Renal cortex interstitium (tissue), 11 donors: ENCODE measurements at regions not wholly inside any gene's neighbourhood (a gene's known extent, or its start where the extent isn't known, plus 50 kb on each side); places are given as distances from the start of the nearest gene placed in this dataset.
A peak's percentile ranks its signal among the peaks of the same experiment; 100 is the strongest.

ENCODE experiments used
- DNase-seq, 11 donors: peaks; one replicate each; pipeline ENCODE4 v3.0.0-alpha.2; 2013; ENCODE audit warnings: low read depth in 9 of 11, low spot score in 4 of 11; ENCODE audit errors: extremely low read depth in 1 of 11

GRCh38 chr11:127675581-127675980 is 675.0 kb upstream of the KIRREL3 start:
- DNase-seq, result no peak

GRCh38 chr11:127674754-127675153 is 674.2 kb upstream of the KIRREL3 start:
- no peak for DNase-seq

- no peak for DNase-seq
These were observed 670.0 kb upstream of the KIRREL3 start for GRCh38 chr11:127670374-127671119.

- no peak for DNase-seq
These were observed 655.7 kb upstream of the KIRREL3 start for GRCh38 chr11:127656116-127656836.

- no peak for DNase-seq
These were observed 652.5 kb upstream of the KIRREL3 start for GRCh38 chr11:127653076-127653475.

- no peak for DNase-seq
These were observed 651.3 kb upstream of the KIRREL3 start for GRCh38 chr11:127651888-127652221.

- DNase-seq, result no peak
These were observed 650.8 kb upstream of the KIRREL3 start for GRCh38 chr11:127651175-127651887.

- no peak for DNase-seq
These were observed 649.4 kb upstream of the KIRREL3 start for GRCh38 chr11:127649958-127650357.

GRCh38 chr11:127649071-127649470 is 648.5 kb upstream of the KIRREL3 start:
- DNase-seq, result no peak

GRCh38 chr11:127648583-127648982 is 648.0 kb upstream of the KIRREL3 start:
- no peak for DNase-seq

GRCh38 chr11:127644366-127644765 is 643.8 kb upstream of the KIRREL3 start:
- DNase-seq, result no peak

- DNase-seq, result no peak
These were observed 642.9 kb upstream of the KIRREL3 start for GRCh38 chr11:127643268-127644058.

- DNase-seq, result peak in 5 of 11 donors; percentile 21 to 44 (median 32)
These were observed 640.2 kb upstream of the KIRREL3 start for GRCh38 chr11:127640561-127641451.

GRCh38 chr11:127639916-127640315 is 639.3 kb upstream of the KIRREL3 start:
- no peak for DNase-seq

GRCh38 chr11:127632976-127633680 is 632.6 kb upstream of the KIRREL3 start:
- no peak for DNase-seq

- DNase-seq, result no peak
These were observed 632.0 kb upstream of the KIRREL3 start for GRCh38 chr11:127632546-127632945.

GRCh38 chr11:127631974-127632373 is 631.4 kb upstream of the KIRREL3 start:
- no peak for DNase-seq

GRCh38 chr11:127629200-127629599 is 628.6 kb upstream of the KIRREL3 start:
- no peak for DNase-seq
